SIG-M5 (cell line): ENCODE measurements at regions not wholly inside any gene's neighbourhood (a gene's known extent, or its start where the extent isn't known, plus 50 kb on each side); places are given as distances from the start of the nearest gene placed in this dataset.

Experiments used
- DNase-seq: peaks from one replicate; lab custom pipeline; 2025; lab: John Stamatoyannopoulos, UW

DNA sequence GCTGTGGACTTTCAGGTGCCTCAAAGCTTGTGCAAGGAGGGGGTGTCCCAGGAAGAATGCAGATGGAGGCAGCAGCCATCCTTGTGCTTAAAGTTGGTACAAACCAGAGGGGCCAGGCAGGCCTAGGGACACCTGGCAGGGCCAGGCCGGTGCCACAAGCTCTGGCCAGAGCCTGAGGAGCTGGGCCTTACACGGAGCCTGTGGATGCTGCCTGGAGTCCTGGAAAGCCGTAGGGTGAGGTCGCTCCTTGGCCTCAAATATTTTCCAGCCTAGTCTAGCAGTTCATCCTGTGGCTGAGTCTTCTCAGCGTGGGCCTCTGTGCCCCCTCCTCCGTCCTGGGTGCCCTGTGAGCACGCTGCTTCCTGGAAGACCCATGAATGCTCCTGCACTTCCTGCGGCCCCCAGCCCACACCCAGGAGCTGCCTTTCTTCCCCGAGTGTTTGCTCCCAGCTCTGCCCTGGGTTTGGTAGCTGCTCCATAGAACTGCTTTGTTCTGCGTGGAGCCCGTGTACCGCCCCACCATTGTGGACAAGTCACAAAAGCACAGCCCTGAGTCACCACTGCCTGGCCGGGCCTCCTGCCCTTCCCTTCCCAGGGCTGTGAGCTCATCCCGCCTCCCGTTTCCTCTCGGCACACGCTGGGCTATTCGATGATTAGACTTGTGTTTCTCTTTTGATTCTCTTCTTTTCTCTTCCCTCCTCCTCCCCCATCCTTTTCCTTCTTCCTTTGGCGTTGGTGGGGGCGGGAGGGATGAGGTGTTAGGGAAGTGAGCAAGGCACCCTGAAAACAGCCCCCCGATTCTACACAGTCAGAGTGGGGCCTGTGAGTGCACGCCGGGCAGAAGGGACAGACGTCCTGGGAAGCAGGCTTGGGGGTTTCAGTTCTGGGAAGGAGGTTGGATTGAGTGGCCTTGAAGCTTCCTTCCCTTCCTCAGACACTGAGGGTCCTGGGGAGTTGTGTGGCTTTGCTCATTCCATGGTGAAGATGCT, 73.2 kb upstream of the SHH start:
- DNase-seq: no peak

DNA sequence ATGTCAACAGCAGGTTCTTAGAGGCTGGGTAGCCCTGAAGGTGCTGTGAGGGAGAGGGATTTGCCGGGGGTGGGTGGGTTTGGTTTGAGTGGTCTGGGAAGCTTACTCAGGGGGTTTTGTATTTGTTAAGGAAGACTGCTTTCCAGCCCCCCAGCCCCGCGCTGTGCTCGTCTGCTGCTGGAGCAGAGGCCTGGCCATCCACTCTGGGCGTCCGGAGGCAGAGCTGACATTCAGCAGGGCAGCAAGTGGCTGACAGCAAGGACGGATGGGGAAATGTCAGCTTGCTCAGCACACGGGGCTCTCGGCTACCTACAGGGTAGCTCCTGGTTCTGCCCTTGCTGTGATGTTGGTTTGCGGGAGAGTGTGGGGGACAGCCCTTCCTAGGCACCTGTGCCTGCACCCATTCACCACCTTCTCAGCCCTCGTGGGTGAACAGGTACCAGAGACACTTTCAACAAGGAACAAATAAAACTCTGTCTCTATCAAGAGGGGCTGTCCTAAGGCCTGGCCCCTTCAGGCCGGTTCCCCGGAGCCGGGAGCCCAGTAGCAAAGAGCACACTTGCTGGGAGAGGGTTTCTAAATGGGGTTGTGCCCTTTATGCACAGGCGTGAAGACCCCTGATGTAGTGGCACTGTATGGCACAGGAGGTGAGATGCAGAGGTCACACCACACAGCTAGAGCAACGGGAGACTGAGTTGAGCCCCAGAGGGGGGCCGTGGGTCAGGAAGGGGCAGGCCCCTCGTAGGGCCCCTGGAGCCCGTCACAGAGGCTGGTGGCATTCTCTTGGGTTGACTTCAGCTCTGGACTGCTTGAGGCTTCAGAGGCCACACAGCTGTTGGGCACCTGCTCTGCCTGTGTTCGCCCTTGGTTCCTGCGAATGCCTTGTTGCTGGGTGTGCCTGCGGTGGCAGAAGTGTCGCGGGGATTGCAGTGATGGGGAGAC, 72.2 kb upstream of the SHH start:
- DNase-seq: no peak

DNA sequence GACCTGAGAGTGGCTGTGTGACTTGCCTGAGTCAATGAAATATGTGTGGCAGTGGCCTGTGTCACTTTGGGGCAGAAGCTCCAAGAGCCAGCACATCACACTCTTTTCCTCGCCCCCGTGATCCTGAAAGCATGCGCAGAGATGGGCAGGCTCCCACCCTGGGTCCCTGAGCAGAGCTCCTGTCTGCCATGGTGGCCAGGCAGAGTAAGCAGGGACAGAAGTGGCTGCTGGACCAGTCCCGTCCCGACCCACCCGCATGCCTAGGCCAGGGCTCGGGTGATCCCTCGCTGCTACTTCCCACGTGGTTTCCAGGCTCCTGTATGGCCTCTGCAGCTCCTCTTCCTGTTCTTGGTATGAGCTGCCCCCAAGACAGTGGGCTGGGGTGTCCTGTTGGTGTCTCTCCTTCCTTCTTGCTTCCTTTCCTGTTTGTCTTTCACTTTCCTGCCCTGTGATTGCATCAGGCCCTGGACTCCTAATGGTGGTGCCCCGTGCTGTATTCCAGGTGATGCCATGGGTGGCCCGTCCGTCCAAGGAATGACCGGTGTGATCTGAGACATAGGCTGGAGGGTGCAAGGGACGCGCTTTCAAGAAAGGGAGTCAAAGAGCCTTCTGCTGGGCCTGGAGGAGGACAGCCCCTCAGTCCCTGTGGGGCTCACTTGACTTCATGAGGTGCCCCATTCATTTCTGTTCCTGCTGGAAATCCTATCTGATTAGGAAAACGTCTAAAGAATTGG, 71.4 kb upstream of the SHH start:
- DNase-seq: no peak

DNA sequence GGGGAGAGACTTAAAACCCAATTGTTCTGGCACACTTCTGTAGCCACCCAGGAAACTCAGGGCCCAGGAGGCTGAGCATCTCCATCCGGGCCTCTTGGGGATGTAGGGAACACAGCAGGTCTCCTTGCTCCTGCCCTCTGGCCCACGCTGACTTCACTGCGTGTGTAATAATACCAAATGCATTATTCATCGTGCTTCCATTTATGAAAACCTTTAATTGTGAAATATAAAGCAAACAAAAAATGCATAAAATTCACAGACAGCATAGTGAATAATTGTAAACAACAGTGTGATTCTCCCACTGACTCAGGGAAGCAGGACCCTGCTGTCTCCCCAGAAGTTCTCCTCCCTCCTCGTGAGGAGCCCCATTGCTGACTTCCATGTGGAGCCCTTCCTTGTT, 70.3 kb upstream of the SHH start:
- DNase-seq: no peak

DNA sequence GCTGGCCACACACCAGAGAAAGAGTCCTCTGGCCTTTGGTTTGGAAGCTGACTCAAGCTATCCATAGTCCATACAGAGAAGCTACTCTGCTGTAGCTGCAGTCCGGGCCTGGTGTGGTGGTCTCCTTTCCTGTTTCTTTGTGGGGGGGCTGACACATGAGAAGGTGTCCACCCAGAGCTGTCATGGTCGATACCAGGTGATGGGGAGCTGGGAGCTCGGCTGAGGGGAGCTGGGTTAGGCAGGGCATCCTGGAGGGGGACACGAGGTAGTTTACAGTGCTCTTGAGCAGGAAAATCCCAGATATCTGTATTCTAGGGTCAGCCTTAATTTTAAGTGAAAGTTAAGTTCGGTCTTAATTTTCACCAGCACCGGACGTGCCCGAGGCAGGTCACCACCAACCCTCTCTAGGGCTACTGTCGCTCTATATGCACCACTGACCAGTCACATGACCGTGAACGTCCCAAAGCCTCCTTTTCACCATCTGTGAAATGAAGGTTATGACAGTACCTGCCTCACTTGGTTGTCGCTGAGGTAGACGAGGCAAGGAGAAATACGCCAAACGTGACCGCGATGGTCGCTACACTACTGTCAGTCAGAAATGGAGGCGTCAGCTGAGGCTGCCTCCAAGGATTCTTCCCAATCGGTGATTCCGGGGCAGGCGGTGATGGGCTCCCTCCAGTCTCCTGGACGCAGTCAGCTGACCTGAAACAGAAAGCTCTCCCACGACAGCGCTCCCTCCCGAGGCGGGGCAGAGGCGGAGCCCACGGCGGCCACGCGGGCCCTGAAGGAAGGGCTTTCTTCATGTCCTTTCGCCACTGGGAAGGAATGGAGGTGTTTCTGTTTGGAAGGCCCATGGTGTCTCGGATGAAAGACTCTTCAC, 69.4 kb upstream of the SHH start:
- DNase-seq: no peak

DNA sequence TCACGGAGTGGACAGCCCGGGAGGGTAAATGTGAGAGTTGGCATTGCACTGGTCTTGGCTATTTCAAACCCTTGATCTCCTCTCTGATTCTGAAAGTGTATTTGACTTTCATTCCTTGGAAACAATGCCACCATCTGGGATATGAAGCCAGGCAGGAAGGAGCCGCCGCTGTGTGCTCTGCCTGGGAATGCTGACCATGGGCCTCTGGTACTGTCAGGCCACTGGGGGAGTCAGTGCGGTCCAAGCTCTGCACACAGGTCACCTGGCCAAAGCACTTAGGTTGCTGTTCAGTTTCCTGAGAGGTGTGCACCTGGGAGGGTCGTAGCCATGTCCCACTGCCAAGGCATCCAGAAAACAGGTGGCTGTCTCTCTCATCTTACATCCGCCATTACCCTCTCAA, 68.5 kb upstream of the SHH start:
- no peak for DNase-seq

DNA sequence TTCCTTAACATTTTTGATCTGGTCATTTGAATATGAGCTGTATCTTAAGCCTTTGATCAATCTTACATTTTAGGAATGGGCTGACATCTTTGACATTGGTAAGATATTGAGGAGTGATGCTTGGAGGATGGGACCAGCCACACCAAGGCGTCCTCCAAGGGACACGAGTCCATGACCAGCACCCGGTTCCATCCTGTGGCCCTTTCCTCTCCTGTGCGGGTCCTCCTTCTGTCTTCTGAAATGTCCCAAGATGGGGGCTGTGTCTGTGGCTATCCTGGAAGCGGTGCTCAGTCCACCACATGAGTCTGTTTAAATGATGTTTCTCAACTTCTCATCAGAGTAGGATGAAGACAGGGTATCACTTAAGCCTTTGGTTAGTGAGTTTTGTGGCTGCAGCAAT, 67.3 kb upstream of the SHH start:
- DNase-seq: no peak

DNA sequence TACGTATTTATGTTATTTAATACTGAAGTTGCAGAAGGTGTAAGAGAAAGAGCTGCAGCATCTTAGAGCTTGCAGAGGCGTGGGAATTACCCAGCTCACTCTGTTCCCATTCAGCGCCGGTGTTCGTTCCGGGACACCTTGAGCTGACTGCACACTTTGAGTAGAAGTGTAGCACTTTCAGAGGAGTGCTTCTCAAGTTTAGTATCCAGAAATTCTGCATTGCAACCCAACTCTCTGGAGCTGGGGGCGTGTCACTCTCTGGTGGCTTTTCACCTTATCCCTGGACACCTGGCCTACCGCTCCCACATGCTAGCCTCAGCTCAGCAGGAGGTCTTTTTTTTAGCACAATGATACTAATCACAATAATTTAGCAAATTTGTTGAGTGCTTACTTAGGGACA, 66.4 kb upstream of the SHH start:
- DNase-seq: no peak

DNA sequence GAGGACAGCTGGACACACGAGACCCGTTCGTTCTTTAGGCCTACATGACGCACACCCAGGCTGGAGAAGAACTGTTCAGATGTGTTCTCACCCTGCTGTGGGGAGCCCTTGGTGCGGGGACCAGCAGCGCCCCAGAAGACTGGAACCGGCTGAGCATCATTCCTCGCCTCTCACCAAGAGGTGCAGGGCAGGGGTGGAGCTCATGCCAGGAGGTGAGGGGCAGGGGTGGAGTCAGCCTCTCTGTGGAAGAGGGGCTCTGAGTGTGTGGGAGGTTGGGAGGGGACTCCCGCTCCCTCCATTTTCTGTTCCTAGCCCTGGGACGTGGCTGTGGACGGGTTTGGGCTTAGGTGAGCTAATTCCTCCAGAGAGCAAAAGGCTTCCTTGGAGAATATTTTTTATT, 66.0 kb upstream of the SHH start:
- no peak for DNase-seq

DNA sequence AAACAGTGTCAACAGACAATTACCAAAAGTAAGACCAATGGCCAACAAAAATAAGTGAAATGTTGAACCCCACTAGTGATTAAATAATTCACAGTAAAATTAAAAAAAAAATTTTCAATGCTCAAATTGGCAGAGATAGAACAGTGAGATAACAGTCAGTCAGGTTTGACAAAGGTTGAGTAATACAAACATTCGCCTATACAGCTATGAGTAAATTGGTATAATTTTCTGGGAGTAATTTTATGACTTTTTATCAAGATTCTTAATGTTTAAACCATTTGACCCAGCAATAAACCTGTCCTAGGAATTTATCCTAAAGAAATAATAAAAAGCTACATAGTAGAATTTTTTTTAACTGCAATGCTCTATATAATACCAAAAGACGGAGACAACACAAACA, 64.9 kb upstream of the SHH start:
- DNase-seq: no peak

DNA sequence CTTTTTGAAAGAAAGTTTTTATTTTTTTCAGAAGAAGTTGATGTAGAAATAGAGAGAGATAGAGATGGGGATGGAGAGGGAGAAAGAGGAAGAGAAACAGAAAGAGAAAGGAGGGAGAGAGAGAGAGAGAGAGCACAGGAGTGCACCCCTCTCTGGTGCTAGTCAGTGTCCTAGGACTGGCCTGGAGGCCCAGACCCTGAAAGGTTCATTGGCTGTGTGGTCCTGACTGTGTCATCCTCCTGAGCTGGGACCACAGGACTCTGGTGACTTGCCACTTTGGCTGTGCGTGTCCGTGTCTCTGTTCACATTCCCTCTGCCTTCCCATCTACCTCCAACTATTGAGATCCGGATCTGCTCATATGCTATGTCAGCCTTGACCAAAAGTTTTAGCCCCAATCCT, 62.1 kb upstream of the SHH start:
- no peak for DNase-seq

DNA sequence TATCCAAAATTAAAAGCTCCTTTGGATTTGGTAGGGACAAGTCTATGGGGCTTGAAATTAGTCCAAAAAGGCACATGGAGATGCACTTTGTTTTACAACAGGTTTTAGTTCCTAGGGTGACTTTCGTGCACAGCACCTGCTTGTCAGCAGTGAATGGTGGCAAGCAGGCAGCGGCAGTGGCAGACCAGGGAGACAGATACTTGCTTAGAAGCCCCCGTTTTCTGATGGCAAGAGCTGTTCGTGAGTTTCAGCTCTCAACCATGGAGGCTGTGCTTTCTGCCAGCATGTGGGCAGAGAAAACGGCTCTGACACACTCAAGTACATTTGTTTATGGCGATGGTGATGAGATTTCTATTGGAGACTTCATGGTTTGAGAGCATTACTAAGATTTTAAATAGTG, 61.7 kb upstream of the SHH start:
- no peak for DNase-seq

DNA sequence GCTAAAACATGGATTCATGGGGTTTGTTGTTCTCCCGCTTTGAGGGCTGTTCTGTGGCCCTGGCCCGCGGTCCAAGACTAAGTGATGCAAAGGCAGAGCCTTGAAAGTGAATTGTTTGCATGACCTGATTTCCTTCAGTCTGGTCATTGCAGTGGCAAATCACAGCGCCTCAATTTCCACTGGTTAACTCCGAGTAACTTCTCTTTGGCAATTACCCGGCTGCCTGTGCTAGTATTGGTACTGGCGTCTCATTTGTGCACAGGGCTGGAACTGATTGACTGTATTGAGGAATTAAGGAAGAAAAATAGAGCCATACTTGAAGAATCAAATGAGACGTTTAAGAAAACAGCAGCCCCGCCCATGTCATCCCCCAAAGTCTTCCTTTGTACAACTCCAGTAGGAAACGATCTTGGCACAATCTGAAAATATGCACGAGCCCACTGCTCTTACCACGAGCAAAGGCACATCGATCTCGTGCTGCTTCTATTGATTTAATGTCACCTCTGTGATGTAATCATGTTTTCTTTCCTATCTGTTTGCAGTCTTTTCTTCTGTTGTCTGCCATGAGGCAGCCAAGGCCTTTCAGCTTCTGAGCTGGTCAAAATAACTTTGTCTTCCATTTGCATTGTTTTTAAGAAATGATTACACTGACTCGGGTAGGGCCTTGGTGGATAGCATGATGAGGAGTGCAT, 60.6 kb upstream of the SHH start:
- DNase-seq: no peak

DNA sequence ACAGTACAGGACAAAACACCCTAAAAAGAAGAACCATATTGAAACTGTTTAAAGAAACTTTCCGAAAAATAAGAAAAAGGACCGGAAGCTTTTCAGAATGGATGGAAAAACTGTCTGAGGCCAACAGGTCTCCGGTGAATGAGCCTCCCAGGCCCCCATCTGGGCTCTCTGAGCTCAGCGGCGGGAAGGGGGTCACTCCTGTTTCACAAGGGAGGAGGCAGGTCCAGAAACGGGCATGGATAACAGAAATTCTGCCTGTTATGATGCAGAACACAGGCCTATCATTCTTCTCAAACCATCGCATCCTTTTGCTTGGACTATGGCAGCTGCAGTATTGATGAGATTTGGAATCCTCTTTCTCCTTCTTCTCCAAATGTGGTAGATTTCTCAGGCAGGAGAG, 58.9 kb upstream of the SHH start:
- DNase-seq: no peak

DNA sequence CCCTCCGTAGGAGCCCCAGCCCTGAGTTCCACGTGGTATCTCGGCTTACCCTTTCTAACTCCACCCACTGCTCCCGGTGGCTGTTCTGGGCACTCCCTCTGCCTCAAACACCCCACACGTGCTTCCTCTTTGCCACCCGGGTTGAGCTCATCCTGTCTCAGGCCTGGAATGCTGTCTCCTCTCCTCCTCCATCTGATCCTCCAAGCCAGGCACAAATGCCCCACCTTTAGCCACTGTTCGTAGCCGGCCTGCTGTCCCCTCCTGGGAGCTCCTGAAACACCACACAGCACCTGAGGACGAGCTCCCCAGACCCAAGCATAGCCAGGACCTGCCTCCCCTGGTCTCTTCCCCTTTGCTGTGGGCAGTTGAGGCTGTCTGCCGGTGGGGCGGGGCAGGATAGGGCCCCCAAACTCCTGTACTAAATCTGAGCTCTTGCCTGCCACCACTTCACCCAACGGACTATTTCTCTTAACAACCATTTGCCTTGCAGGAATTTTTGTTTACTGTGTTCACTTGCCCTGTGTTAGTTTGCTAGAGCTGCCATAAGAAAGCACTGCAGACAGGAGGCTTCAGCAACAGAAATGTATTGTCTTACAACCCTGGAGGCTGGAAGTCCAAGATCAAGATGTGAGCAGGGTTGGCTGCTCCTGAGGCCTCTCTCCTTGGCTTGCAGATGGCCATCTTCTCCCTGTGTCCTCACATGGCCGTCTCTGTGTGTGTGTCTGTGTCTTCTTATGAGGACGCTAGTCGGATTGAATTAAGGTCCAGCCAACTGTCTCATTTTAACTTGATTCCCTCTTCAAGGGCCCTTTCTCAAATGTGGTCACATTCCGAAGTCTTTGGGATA, 58.3 kb upstream of the SHH start:
- no peak for DNase-seq

DNA sequence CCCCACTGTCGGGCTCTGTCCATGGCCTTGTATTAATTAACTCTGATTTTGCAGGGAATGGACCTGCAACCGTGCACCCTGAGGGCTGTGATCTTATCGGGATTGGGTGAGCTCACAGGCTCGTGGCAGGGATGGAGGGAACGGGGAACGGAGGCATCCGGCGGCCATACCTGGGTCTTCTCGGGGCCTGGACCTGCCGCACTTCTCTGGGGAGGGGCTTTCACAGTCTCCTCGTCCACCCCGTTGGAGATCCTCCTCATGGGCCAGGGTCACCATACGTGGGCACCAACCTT, 57.5 kb upstream of the SHH start:
- no peak for DNase-seq

DNA sequence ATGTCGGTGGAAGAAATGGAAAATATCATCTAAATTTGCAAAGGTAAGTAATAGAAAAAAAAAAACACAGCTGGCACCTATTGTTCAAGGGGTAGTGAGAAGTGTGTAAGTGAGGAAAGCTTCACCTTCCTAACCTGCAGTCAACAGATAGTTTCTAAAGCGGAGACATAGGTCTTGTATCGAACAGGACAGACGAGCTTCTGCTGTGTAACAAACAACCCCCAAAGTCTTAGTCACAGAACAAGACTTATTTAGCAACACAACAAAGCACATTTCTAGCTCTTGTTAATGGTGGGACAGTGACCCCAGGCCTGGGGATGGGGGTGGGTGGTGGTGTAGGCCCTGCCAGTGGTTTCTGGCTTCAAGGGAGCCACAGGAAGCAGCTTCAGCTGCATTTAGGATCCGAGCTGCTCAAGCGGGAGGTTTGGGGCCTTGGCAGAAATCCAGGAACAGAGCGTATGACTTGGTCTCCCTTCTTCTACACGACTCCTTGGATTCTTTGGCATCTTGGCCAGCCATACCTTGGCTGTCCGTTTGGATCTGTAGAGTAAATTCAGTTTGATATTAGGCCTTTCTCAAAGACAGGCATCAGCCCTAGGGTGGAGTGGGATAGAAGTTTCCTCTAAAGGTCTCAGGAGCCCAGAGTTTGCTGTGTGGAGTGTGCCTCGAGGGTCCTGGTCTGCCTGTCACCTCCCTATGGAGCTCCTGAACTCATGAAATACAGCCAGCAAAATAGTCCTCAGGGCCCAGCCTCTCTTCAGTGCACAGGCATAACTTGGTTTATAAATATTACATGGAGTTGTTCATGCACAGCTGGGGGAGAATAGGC, 56.9 kb upstream of the SHH start:
- no peak for DNase-seq

DNA sequence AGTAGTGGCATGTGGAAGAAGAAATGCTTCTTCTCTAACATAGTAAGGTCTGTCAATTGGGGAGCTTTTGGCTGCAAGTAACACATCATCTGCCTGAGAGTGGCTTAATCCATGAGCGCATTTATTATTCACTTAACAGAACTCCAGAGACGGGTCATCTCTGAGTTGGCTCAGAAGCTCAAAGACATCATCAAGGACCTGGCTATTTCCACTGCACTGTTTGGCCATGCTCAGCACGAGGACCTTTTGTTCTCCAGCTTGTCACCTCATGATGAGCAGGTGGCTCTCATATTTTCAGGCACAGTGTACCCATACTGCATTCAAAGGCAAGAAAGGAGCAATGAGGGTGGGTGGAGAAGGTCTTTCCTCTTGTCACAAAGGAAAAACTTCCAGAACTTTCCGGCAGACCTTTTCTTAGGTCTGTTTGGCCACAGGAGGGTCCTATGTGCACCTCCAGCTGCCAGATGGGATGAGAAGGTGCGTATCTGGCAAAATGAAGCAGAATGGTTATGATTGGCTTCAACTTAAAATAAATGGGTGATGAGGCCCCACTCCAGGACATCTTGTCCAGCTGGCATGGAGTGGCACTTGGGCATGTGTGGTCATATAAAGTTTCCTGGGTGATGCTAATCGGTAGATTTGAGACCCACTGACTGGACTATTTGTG, 55.6 kb upstream of the SHH start:
- DNase-seq: no peak

DNA sequence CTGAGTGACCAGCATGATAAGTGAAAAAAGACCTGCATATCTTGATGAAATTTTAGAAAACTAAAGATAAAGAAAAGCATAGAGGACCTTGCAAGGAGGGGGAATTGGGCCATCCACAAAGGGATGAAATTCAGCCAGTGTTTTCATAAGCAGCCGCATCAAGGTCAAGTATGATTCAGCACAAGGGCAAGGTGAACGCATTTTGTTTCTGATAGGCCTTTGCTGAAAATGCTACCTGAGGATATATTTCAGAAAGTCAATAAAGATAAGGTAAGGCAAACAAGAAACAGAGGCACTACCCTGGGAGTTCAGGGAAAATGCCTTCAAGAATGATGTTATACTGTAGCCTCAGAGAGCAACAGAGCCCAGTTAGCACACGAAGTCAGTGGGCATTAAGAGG, 55.0 kb upstream of the SHH start:
- no peak for DNase-seq
